ENCODE measurements at regions not wholly inside any gene's neighbourhood (a gene's known extent, or its start where the extent isn't known, plus 50 kb on each side); places are given as distances from the start of the nearest gene placed in this dataset.

DNA sequence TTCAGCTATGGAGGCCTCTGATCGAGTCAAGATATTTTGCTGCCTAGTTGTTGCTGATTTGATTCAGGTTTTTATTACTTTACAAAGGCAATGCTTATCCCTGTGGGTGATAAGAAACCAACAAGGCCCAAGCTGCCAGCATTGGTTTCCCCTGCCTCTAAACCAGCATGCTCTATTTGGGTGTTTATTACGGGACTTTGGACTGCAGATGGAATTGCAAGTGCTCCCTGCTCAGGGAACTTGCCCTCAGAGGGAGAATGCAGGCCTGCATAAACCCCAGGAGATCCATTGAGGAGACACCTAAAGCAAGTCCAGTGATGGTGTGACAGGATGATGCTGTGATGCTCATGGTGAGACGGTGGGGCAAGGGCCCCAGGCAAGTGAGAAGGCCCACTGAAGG is 172.1 kb downstream of the VAPA start:
- Histone ChIP-seq H3K27me3 (replicated peaks; ENCODE audit: insufficient read depth, low read length) (no peaks in the 10 kb centered on the region), H3K27ac (ENCODE audit: low read length) (no peak overlapping the region), H3K4me1 (ENCODE audit: low read length) (no peaks in the 10 kb centered on the region), H3K9me3 (replicated peaks; ENCODE audit: insufficient read depth, low read length) (no peaks in the 10 kb centered on the region; the same call in 1 of the 2 replicates), H3K4me2 (ENCODE audit: low read depth, low read length) (no peak overlapping the region), H3K9me2 (replicated peaks; ENCODE audit: insufficient read depth, low read length) (no peaks in the 10 kb centered on the region), H3K79me2 (ENCODE audit: low read length) (no peaks in the 10 kb centered on the region), H2AFZ (ENCODE audit: low read length) (no peak overlapping the region), H3K9ac (ENCODE audit: low read length) (no peak overlapping the region), H3K4me3 (ENCODE audit: low read length) (no peak overlapping the region), H3F3A (ENCODE audit: insufficient read depth, low read length) (no peaks in the 10 kb centered on the region), H4K20me1 (ENCODE audit: insufficient read depth, low read length) (no peaks in the 10 kb centered on the region), H3K36me3 (replicated peaks; ENCODE audit: insufficient read depth, low read length) (no peaks in the 10 kb centered on the region)
- no peak for DNase-seq
- no peak for TF ChIP-seq EZH2 (optimal IDR thresholded peaks at IDR 0.05; ENCODE audit: low read depth, low read length)

DNA sequence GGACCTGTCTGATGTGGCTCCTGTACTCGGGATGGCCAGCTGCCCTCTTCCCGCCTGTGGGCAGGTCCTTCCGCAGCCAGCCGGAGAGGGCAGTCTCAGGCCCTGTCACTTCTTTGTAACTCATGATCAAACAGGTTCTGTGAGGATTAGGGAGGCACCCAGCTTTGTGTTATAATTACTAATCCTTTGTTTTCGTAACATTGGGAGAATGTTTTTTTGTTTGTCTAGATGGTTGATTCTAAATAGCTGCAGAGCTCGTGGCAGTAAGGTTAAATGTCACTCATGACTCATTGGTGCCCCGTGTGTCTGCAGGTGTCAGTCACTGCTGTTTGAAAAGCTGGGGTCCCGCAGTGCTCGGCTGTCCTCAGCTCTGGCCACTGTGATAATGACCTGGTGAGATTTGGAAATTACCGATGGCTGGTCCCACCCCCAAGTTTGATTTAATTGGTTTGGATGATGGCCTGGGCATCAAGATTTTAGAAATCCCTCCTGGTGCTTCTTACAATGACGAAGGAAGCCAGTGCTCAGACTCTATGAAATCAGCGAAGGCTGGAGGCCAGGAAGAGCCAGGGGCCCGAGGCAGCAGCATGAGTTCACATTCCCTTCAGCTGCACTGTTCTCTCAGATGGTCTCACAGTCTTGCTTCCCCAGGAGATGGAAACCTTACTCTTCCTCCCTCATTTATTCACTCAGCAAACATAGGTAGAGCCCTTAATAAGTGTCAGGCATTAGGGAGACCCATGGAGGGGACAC is 172.8 kb downstream of the VAPA start:
- H2AFZ ChIP-seq (ENCODE audit: low read length), result no peak overlapping the region
- no peak overlapping the region for H3K4me2 ChIP-seq (ENCODE audit: low read depth, low read length)
- H3K36me3 ChIP-seq (replicated peaks; ENCODE audit: insufficient read depth, low read length), result no peaks in the 10 kb centered on the region
- H3K9ac ChIP-seq (ENCODE audit: low read length), result no peak overlapping the region
- H3K79me2 ChIP-seq (ENCODE audit: low read length), result no peaks in the 10 kb centered on the region
- H3K4me3 ChIP-seq (ENCODE audit: low read length), result no peak overlapping the region
- H3K9me3 ChIP-seq (replicated peaks; ENCODE audit: insufficient read depth, low read length), result no peaks in the 10 kb centered on the region; the same call in 1 of the 2 replicates
- DNase-seq, result no peak
- H3K27ac ChIP-seq (ENCODE audit: low read length), result no peak overlapping the region
- H3K4me1 ChIP-seq (ENCODE audit: low read length), result no peaks in the 10 kb centered on the region
- no peaks in the 10 kb centered on the region for H3F3A ChIP-seq (ENCODE audit: insufficient read depth, low read length)
- no peak for TF ChIP-seq EZH2 (optimal IDR thresholded peaks at IDR 0.05; ENCODE audit: low read depth, low read length)
- H4K20me1 ChIP-seq (ENCODE audit: insufficient read depth, low read length), result no peaks in the 10 kb centered on the region
- H3K9me2 ChIP-seq (replicated peaks; ENCODE audit: insufficient read depth, low read length), result no peaks in the 10 kb centered on the region
- no peaks in the 10 kb centered on the region for H3K27me3 ChIP-seq (replicated peaks; ENCODE audit: insufficient read depth, low read length)

DNA sequence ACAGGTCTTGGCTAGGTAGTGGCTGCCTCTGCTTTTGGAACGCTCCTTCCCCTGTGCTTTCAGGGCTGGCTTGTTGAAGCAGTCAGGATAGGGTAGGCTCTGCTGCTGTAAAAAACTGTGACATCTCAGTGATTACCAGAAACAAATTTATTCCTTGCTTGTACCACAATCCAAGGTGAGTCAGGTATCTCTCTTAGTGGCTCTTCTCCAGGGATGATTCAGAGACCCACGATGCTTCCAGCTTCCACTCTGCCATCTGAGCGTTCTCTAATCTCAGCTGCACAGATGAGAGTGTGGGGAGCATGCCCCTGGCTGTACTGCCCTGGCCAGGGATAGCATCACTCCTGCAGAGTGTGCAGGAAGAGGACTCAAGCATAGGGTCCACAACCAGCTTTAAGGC is 174.9 kb downstream of the VAPA start:
- Histone ChIP-seq H3K27ac (ENCODE audit: low read length) (no peak overlapping the region), H3F3A (ENCODE audit: insufficient read depth, low read length) (no peaks in the 10 kb centered on the region), H4K20me1 (ENCODE audit: insufficient read depth, low read length) (no peaks in the 10 kb centered on the region), H3K9ac (ENCODE audit: low read length) (no peak overlapping the region), H3K36me3 (replicated peaks; ENCODE audit: insufficient read depth, low read length) (no peaks in the 10 kb centered on the region), H3K4me1 (ENCODE audit: low read length) (no peaks in the 10 kb centered on the region), H3K27me3 (replicated peaks; ENCODE audit: insufficient read depth, low read length) (no peaks in the 10 kb centered on the region), H3K4me3 (ENCODE audit: low read length) (no peak overlapping the region), H3K9me2 (replicated peaks; ENCODE audit: insufficient read depth, low read length) (no peaks in the 10 kb centered on the region), H3K9me3 (replicated peaks; ENCODE audit: insufficient read depth, low read length) (no peaks in the 10 kb centered on the region), H2AFZ (ENCODE audit: low read length) (no peak overlapping the region), H3K4me2 (ENCODE audit: low read depth, low read length) (no peak overlapping the region), H3K79me2 (ENCODE audit: low read length) (no peaks in the 10 kb centered on the region)
- DNase-seq, result no peak
- TF ChIP-seq, protein P1, sequence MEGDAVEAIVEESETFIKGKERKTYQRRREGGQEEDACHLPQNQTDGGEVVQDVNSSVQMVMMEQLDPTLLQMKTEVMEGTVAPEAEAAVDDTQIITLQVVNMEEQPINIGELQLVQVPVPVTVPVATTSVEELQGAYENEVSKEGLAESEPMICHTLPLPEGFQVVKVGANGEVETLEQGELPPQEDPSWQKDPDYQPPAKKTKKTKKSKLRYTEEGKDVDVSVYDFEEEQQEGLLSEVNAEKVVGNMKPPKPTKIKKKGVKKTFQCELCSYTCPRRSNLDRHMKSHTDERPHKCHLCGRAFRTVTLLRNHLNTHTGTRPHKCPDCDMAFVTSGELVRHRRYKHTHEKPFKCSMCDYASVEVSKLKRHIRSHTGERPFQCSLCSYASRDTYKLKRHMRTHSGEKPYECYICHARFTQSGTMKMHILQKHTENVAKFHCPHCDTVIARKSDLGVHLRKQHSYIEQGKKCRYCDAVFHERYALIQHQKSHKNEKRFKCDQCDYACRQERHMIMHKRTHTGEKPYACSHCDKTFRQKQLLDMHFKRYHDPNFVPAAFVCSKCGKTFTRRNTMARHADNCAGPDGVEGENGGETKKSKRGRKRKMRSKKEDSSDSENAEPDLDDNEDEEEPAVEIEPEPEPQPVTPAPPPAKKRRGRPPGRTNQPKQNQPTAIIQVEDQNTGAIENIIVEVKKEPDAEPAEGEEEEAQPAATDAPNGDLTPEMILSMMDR (IDR thresholded peaks at IDR 0.05; ENCODE audit: low read length), result no peak
- TF ChIP-seq EZH2phosphoT487 (IDR thresholded peaks at IDR 0.05; ENCODE audit: low read length) (no peak), EZH2 (optimal IDR thresholded peaks at IDR 0.05; ENCODE audit: low read depth, low read length) (no peak)

DNA sequence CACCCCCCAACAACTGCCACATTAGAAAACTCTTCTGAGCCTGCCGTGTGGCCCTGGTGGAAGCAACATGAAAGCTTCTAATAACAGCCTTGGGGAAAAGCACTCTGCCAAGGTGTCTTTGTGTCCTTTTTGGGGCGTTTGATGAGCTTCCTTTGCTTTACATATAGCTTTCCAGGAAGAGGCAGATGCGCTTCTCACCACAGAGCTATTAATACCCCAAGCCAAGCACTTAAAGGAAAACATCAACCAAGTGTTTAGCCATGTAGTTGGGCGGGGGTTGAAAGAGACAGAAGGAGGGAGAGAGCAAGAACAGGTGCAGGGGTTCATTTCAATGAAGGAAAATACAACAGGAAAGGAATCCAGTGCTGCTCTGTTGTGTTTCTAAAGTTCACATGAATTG is 176.1 kb downstream of the VAPA start:
- no peaks in the 10 kb centered on the region for H3K36me3 ChIP-seq (replicated peaks; ENCODE audit: insufficient read depth, low read length)
- H3K79me2 ChIP-seq (ENCODE audit: low read length), result no peaks in the 10 kb centered on the region
- H3K4me2 ChIP-seq (ENCODE audit: low read depth, low read length), result no peak overlapping the region
- H3K9me2 ChIP-seq (replicated peaks; ENCODE audit: insufficient read depth, low read length), result no peaks in the 10 kb centered on the region
- H2AFZ ChIP-seq (ENCODE audit: low read length), result no peak overlapping the region
- H3K9me3 ChIP-seq (replicated peaks; ENCODE audit: insufficient read depth, low read length), result no peaks in the 10 kb centered on the region
- no peaks in the 10 kb centered on the region for H3K4me1 ChIP-seq (ENCODE audit: low read length)
- no peaks in the 10 kb centered on the region for H3K27me3 ChIP-seq (replicated peaks; ENCODE audit: insufficient read depth, low read length)
- DNase-seq, result no peak
- TF ChIP-seq EZH2phosphoT487 (IDR thresholded peaks at IDR 0.05; ENCODE audit: low read length) (no peak), EZH2 (optimal IDR thresholded peaks at IDR 0.05; ENCODE audit: low read depth, low read length) (no peak)
- TF ChIP-seq, protein P1 (IDR thresholded peaks at IDR 0.05; ENCODE audit: low read length), result no peak
- no peaks in the 10 kb centered on the region for H4K20me1 ChIP-seq (ENCODE audit: insufficient read depth, low read length)
- H3K4me3 ChIP-seq (ENCODE audit: low read length), result no peak overlapping the region
- H3F3A ChIP-seq (ENCODE audit: insufficient read depth, low read length), result no peaks in the 10 kb centered on the region
- no peak overlapping the region for H3K27ac ChIP-seq (ENCODE audit: low read length)
- no peak overlapping the region for H3K9ac ChIP-seq (ENCODE audit: low read length)

All from MM.1S (cell line).